ENCODE measurements at regions not wholly inside any gene's neighbourhood (a gene's known extent, or its start where the extent isn't known, plus 50 kb on each side); places are given as distances from the start of the nearest gene placed in this dataset.

DNA sequence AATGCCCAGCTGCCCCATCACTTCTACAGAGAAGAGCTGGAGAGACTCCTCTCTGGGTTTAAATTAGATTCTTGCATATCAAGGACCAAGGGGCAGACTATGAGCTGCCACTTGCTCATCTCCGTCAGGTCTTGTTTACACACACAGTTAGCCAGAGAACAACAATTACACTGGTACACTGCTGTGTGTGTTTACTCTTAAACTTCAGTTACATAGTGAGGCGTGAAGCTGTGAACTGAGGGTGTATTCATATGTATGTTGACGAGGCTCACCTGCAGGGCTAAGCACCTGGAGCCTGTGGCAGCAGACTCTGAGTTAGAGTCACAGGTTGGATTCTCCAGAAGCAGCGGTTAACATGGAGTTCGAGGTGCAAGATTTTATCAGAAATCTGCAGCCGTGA, 155.4 kb upstream of the ANKH start:
- Histone ChIP-seq H3K27me3 (ENCODE audit: control insufficient read depth in 2 of 2, insufficient read depth in 2 of 2, low read length in 2 of 2) (peaks cover 2 to 8% of the 10 kb centered on the region in 2 experiments), H3K4me2 (ENCODE audit: insufficient read depth, low read length) (no peak overlapping the region), H3K9me3 (replicated peaks; ENCODE audit: control insufficient read depth, insufficient read depth, low read length) (no peaks in the 10 kb centered on the region), H3K27ac (ENCODE audit: insufficient read depth, low read depth, low read length) (no peak overlapping the region), H3K9me1 (replicated peaks; ENCODE audit: control insufficient read depth, extremely low read depth, insufficient read depth, low read length) (no peaks in the 10 kb centered on the region), H2AFZ (ENCODE audit: low read depth, low read length) (no peak overlapping the region), H3K4me3 (replicated peaks in 1 of 3; ENCODE audit: insufficient read depth in 1 of 3, low read depth in 1 of 3, low read length in 3 of 3) (no peak overlapping the region), H3K79me2 (ENCODE audit: control insufficient read depth, insufficient read depth, low read length) (no peaks in the 10 kb centered on the region), H3K4me1 (ENCODE audit: control insufficient read depth, extremely low read depth, insufficient read depth, low read length) (no peaks in the 10 kb centered on the region), H3K36me3 (ENCODE audit: control insufficient read depth in 2 of 2, extremely low read depth in 1 of 2, insufficient read depth in 2 of 2, low read length in 2 of 2) (no peaks in the 10 kb centered on the region), H4K20me1 (replicated peaks; ENCODE audit: control insufficient read depth, extremely low read depth, insufficient read depth, low read length) (no peaks in the 10 kb centered on the region), H3K9ac (replicated peaks; ENCODE audit: extremely low read depth, insufficient read depth, low read length) (no peak overlapping the region)
- dilution Hi-C loops (cut with MboI; ENCODE audit: extremely low pct_ligation_motif_present, low sequenced_read_pairs), result no loop called here
- POLR2A ChIA-PET, result no interaction called here
- DNase-seq (ENCODE audit: low read depth, low spot score), result no peak
- CTCF ChIA-PET, result interaction anchor here (1.2 kb wide), 1 partner anchor 23 kb away, joined by 3 read pairs; no protein-coding TSS in a partner anchor
- no peak for FAIRE-seq
- TF ChIP-seq JUN (IDR thresholded peaks at IDR 0.05; ENCODE audit: borderline replicate concordance, insufficient read depth, insufficient read length, low read depth), result no peak
- no peak for TF ChIP-seq GATA2 (IDR thresholded peaks at IDR 0.05; ENCODE audit: insufficient read depth, insufficient read length, low read depth, low read length)
- TF ChIP-seq, protein P1, sequence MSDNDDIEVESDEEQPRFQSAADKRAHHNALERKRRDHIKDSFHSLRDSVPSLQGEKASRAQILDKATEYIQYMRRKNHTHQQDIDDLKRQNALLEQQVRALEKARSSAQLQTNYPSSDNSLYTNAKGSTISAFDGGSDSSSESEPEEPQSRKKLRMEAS (IDR thresholded peaks at IDR 0.05; ENCODE audit: insufficient read depth, insufficient read length), result no peak
- TF ChIP-seq POLR2A (IDR thresholded peaks at IDR 0.05; ENCODE audit: low read depth, low read length), result no peak
- TF ChIP-seq, protein P2, sequence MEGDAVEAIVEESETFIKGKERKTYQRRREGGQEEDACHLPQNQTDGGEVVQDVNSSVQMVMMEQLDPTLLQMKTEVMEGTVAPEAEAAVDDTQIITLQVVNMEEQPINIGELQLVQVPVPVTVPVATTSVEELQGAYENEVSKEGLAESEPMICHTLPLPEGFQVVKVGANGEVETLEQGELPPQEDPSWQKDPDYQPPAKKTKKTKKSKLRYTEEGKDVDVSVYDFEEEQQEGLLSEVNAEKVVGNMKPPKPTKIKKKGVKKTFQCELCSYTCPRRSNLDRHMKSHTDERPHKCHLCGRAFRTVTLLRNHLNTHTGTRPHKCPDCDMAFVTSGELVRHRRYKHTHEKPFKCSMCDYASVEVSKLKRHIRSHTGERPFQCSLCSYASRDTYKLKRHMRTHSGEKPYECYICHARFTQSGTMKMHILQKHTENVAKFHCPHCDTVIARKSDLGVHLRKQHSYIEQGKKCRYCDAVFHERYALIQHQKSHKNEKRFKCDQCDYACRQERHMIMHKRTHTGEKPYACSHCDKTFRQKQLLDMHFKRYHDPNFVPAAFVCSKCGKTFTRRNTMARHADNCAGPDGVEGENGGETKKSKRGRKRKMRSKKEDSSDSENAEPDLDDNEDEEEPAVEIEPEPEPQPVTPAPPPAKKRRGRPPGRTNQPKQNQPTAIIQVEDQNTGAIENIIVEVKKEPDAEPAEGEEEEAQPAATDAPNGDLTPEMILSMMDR (IDR thresholded peaks at IDR 0.05; ENCODE audit: extremely low read depth in 1 of 2, insufficient read depth in 1 of 2, low read depth in 1 of 2, low read length in 2 of 2), result no peak
- no peak for TF ChIP-seq EZH2 (IDR thresholded peaks at IDR 0.05; ENCODE audit: borderline replicate concordance, low read depth, low read length, severe bottlenecking)
- TF ChIP-seq MYC (IDR thresholded peaks at IDR 0.05; ENCODE audit: low read depth, low read length), result no peak
- no peak for TF ChIP-seq POLR2AphosphoS5 (IDR thresholded peaks at IDR 0.05; ENCODE audit: insufficient read depth, low read depth, low read length)
- no peak for TF ChIP-seq FOS (IDR thresholded peaks at IDR 0.05; ENCODE audit: borderline replicate concordance, insufficient read depth, low read length)
- no TSS peak for BruUV-seq (replicated peaks)
- intact Hi-C loops (cut with micrococcal nuclease), result no loop called here

Data from endothelial cell of umbilical vein (primary cell).